GM18858 (cell line): ENCODE measurements at regions not wholly inside any gene's neighbourhood (a gene's known extent, or its start where the extent isn't known, plus 50 kb on each side); places are given as distances from the start of the nearest gene placed in this dataset.
A peak's percentile ranks its signal among the peaks of the same experiment; 100 is the strongest.

Source experiments
- ATAC-seq: cut with Tn5 transposase; IDR thresholded peaks from one replicate; pipeline ENCODE4 v1.9.1; 2021; ENCODE audit not compliant: unreplicated experiment

DNA sequence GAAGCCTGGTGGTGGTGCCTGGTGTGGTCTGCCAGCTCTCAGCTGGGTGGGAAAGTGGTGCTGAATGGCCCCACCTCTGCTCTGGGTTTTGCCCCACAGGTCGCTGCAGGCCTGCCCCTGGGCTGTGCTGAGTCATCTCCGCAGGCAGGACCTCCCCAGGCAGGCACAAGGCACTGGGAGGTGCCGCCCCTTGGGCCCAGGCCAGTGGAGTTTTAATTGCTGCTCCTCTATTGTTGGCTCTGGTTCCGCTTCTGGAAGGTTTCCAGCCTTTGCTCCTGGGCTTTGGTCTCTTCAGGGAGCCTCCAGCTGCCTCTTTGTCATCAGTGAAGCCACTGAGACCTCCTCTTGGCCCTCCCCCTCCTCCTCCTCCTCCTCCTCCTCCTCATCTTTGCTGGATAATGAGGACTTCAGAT is 180.3 kb upstream of the GRB10 start:
- peak; percentile 69 for ATAC-seq

DNA sequence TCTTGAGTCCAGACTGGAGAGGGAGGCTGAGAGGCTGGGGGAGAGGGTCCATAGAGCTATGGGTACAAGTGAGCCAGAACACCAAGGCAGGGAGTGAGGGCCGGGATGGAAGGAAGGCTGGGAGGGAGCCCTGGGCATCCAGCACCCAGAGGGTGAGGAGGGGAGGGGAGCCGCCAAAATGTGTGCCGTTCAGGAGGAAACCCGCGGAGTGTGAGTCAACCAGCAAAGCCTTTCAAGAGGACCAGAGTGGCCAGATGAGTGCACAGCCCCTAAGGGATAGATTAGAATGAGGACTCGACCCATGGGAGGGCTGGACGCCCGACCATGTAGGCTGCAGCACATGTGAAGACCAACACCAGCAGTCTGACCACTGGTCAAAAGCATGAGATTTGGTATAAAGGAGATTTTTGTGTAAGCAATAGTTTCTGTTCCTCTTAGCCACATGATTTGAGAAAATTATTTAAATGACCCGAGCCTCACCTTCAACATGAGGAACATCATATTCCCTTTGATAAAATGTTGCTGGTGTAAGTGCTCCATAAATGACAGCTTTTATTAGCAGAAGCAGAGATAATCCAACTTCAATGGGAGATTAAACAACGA is 179.7 kb upstream of the GRB10 start:
- peak; percentile 30 for ATAC-seq

DNA sequence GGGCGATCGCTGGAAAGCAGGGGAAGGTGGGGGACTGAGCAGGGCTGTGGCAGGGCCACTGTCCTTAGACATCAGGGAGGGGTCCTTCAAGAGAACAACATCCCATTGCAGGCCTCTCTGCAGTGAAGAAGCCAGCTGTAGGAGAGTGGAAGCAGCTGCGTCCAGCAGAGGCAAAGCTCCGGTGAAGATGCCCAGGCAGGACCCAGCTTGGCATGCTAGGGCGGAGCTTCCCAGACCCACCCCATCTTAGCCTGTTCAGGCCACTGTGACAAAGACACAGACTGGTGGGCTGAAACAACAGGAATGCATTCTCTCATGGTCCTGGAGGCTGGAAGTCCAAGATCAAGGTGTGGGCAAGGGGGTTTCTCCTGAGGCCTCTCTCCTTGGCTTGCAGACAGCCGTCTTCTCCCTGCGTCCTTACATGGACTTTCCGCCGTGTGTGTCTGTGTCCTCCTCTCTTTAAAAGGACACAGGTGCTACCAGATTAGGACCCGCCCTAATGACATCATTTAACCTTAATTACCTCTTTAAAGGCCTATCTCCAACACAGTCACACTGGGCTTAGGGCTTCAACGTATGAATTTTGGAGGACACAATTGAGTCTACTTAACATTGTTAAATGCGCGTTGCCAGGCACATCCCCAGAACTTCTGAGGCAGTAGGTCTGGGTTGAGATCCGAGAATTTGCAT is 178.1 kb upstream of the GRB10 start:
- no peak for ATAC-seq

DNA sequence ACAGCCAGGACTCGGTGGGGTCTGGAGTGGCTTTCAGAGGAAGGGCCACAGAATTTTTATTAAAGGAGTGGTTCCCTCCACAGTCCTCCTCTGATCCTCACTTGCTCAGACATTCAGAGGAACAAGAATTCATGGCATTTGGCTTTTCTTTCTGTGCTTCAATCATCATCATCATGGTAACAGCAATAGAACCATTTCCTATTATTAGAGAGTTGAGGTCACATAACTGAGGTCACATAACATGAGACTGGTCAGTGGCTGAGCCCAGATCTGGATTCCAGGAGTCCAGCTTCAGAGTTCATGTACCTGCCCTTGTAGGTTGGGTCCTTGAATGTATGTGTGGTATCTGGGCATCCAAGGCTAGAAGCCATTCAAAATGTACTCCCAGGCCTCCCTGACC is 177.3 kb upstream of the GRB10 start:
- ATAC-seq: no peak

DNA sequence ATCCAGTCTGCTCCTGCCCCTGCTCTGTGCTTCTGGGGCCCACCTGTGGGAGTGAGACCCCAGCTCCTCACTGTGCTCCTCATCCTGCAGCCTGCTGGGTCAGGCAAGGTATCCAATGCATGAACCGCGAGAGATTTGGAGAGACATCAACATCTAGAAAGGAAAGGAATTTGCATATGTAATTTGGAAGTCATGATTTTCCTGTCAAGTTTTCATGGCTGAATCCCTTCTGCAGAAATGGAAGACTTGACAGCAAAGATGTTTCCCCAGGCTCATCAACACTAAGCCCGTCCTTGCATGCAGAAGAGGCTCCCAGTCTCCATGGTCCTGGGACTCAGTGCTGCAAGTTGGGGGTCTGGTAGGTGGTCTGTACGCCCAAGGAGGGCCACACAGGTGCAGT is 176.9 kb upstream of the GRB10 start:
- no peak for ATAC-seq

DNA sequence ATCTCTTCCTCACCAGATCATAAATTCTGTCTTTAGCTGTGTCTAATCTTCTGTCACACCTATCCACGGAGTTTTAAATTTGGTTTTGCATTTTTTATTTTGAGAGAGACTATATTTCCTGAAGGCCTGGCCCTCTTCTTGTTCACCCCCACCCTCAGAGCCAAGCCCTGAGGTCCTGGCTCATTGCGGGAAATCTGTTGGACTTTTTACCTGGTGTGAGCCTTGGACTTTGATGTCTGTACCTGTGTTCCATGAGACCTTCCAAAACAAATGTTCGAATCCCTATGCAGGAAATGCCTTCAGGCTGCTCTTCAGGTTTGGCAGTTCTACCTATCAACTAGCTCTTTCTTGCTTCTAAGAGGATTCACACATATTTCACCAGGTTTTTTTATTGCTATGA is 175.2 kb upstream of the GRB10 start:
- ATAC-seq: no peak

DNA sequence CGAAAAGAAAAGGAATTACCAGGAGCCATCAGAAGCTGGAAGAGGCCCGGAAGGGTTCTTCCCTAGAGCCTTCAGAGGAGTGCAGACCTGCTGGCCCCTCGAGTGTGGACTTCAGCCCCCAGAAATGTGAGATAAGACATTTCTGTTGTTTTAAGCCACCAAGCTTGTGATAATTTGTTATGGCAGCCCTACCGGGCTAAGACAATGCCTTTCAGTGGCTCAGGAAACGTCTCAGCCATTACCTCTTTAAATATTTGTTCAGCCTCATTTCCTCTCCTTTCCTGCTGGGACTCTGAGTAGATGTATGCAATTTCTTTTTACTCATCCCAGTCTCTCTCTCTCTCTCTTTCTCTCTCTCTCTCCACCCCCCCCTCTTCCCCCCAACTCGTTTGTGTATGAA is 174.7 kb upstream of the GRB10 start:
- ATAC-seq: no peak

DNA sequence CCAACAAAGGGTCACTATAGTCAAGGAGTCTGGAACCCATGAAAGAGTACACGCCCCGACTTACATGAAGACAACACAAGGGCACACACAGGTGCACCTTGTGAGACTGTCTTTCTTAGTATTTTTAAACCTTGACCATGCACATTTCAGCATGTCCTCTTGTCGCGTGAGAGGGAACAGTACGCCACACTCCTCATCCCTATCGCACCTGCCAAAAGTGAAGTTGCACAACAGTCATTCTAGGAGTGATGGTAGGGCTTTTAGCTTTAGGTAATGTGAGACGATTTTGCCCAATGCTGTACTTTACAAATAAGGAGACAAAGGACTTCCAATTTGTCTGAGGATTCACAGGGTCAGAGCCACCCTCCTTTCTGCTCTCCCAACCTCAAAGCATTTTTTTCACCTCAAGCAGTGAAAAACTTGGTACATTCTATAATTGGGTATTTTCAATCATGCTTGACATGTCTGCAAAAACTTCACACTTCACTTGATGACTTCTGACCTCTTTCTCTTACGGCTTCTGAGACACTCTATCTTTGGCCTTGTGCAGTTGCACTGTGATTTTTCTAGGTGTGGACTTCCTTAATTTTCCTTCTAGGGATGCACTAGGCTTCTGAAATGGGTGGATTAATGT is 173.9 kb upstream of the GRB10 start:
- ATAC-seq: no peak

DNA sequence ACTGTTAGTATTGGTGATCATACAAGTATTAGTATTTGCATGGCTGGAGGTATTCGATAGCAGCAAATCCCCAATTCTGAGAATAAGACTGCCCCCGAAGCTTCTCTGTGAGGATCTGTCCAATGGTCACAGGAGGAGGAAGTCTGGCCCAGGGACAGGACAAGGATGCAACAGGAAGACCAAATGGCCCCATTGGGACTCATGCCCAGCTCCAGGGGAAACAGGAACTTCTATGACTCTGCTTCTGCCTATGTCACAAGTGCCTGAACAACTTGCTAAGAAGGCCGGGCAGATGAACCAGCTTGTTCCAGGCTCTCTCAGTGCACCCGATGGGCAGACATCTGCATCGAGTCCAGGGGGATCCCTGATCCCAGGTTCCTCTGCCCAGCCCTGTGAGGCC is 172.0 kb upstream of the GRB10 start:
- no peak for ATAC-seq

DNA sequence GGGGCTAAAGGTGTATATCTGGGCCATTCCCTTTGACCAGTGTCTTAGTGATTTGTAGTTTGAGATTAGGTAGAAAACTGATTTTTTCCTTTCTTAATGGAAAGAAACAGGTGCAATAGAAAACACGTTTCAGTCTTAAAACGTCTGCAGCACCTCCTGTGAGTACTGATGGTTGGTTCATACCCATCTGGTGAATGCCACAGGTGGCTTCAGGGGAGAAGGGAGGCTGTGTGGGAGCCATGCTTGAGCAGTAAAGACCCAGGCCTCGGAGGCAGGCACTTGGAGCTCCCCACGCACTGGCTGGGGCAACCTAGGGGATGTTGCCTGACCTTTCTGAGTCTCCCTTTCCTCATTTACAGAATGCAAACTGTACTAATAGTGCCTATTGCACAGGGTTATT is 171.5 kb upstream of the GRB10 start:
- no peak for ATAC-seq

DNA sequence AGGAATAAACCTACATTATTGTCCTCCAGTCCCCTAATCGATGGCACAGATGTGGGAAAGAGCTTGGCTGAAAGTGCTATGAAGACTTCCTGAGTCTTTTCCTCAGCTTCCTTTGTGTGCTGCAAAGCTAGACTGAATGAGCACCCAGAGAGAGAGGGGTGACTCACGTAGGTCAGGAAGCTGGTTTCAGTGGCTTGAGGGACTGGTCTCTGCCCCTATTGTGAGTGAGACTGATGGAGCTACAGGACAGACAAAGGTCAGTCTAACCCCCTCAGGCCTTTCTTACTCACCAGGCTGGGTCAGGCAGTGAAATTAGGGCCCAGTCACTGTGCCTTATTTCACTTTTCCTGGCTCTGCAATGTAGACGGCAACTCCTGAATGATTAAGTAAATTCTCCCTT is 171.1 kb upstream of the GRB10 start:
- no peak for ATAC-seq

DNA sequence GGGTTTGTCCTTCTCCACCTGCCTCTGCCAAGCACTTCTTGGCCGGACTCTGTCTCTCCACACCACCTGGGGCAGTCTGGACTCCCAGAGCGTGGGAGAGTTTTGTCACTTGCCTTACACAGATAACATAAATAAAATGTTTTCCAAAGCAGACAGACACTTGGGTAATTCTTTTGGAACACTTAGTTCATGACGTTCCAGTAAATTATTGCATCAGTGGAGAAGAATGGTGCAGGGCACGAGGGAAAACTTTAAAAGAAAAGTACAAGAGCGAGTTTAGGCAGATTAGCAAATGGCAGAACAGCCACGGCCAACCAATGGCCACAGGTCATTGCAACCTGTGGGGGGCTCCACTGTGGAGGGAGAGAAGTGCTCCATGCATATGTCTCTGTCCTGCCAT is 170.6 kb upstream of the GRB10 start:
- no peak for ATAC-seq

DNA sequence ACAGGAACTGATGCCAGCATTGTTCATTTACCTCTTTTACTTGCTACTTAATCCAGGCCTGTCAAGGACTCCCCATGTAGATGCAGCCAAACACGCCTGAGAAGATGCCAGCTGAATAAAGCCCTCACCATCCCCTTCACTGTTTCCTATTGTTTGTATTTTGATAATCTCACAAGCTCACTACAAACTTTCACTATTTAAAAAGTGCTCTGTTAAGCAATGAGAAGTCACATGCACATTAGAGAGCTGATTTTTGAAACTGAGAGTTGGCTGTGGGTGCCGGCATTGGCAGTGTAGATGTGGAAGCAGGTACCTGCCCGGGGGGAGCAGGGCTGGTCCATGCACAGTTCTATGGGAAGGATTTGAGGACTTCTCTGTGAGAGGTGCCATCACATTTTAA is 169.8 kb upstream of the GRB10 start:
- no peak for ATAC-seq

DNA sequence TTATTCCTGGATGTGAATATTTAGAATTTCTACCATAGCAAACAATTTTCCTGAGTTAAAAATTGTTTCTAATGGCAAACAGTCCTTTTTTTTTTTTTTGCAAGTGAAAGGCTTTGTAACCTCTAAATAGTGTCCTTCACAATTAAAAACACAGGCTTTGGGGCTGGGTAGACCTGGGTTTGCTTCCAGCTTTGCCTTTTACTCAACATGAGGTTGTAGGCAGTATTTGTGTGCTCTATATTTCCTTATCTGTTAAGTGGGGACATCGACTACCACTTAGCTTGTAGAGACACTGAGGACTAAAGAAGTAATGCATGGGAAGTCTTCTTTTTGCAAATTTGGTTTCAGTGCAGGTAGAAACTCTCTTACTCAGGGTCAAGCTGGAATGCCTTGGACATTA is 169.4 kb upstream of the GRB10 start:
- ATAC-seq: no peak

DNA sequence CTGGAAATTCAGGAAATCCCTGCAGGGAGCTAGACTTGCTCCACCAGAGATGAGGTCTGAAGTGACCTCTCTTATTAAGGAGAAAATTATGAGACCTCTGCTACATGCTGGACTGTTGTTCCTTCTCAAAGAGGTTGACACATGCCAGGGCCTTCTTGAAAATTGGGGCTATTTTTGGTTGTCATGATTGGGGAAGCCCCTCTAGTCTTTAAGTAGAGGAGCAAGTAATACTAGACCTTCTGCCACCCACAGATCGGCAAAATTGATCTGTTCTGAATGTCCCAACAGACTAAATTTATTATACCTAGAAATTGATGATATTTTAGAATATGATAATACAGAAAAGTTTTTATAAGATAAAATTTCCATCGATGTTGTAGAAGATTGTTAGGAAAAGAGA is 160.8 kb upstream of the GRB10 start:
- ATAC-seq: no peak

DNA sequence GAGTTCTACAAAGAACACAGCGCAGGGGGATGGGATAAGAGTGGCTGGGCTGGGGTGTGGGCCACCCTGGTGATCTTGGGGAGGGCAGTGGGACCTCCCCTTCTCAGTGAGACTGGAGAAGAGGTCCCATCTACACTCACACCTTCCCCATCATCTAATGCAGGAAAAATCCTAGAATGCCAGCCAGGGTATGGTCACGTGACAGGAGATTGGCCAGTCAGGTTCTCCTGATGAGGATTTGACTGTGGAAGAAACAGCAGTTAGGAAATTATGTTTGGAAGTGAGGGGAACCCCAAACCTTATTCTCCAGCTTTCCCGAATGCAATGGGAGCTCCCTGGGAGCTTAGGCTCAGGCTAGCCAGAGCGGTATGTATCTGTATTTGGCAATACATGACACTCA is 158.8 kb upstream of the GRB10 start:
- no peak for ATAC-seq

DNA sequence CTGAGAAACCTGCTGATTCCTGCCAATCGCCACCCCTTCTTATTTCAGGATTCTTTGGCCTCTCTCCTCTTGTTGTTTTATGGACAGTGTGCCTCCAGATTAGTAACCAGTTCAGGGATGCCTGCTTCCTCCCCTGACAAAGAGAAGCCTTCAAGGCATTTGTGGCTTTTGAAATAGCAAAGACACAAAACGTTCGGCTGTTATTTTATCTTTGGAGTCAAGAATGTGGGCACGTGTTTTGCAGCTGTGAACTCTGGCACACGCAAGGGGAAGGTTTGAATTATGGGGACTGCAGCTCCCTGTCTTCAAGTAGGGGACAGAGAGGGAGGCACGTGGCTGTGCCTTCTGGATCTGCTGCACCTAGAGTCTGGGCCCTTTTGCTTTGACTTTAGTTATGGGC is 157.9 kb upstream of the GRB10 start:
- ATAC-seq: no peak

DNA sequence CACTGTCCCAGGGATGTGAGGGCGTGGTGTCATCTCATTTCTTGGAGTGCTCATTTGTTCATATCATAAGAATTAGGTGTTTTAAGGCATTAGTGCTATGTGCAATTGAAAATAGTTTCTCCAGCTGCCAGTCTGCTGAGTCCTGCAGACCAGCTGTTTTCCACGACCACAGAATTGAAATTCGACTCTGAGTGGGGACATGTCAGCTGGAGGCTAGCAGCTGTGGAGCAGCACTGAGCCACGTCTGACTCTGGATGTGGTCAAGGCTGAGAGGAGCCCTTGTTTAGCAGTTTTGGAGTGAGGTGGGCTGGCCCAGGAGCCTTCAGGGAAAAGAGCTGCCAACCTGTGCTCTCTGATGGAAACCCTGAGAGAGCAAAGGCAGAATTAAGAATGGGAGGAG is 156.3 kb upstream of the GRB10 start:
- ATAC-seq: no peak

DNA sequence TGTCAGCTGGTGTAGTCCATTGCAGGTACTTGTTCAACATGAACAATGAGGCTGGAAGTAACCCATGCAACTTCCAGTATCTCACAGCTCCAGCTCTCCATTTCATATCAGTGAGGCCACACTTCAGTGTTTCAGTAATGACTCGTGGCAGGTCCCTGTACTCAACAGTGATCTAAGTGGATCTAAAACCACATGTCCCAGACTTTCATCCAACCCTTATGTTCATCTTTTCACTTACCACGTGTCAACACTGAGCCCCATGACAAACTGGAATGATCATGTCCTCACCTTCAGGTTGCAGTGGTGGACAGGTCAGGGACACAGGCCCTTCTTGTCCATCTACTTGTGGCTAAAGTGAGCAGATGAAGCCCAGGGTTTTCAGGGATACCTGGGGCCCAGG is 155.0 kb upstream of the GRB10 start:
- ATAC-seq: no peak

DNA sequence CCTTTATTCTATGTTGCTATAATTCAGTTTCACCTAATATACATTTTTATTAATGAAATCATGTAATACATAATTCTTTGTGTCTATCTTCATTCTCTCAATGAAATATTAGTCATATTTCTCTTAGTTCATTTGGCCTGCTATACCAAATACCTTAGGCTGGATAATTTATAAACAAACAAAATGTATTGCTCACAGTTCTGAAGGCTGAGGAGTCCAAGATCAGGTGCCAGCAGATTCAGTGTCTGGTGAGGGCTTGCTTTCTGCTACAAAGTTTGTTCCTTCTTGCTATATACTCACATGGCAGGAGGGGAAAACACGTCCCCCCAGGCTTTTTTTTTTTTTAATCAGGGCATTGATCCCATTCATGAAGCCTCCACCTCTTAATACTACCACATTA is 143.4 kb upstream of the GRB10 start:
- ATAC-seq: no peak

DNA sequence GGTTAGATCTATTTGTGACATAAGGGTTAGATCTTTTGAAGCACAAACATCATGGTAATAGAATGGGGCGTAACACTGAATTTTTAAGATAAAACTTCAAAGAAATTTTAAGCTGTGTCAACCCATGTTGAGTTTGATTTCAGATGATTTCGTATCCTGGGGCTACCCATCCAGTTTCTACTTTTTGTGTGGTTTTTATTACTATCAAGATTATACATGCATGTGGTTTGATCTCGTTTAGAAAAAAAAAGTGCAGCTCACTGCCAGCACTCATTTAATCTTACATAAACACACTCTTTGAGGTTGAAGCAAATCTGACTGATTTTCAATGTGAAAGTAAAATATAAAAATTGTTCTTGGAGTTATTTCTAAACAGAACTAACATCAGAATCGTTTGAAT is 140.8 kb upstream of the GRB10 start:
- no peak for ATAC-seq

DNA sequence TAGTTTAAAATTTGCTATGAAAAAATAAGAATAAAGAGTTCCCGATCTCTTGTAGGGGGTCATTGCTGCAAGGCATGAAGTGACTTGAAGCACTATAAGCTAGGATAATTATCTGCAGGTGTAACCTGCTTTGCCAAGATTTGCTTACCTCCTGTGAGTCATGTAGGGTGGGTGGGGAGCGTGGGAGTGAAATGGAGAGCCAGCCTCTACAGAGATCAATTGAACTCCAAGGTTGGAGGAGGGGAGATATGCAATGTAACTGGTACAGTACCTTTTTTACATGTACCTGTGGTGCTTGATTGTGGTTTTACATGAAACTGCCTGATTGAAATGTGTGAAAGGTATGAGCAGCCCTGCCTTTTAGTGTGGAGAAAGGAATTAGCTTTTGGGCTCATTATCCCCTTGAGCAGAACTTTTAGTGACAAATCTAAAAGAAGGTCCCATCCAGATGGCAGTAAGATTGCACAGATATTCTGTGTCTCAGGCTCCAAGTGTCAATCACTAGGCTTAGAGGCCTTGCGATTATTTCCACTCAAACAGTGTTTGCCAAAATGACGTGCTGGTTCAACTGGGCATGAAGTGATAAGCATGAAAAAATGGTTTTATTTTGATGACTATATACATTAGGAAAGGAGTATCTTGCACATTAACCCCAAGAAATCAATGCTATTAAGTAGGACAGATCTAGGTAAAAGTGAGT is 138.6 kb upstream of the GRB10 start:
- ATAC-seq: no peak
